Astrocyte of the hippocampus (primary cell): ENCODE measurements at regions not wholly inside any gene's neighbourhood (a gene's known extent, or its start where the extent isn't known, plus 50 kb on each side); places are given as distances from the start of the nearest gene placed in this dataset.

Experiments
- DNase-seq: peaks from one replicate; pipeline ENCODE4 v3.0.0; 2011; ENCODE audit warnings: low read depth, low spot score

- peak; percentile 66 for DNase-seq
Measured at GRCh38 chr3:113051787-113052186, 61.0 kb downstream of the GTPBP8 start.

- DNase-seq, result no peak
Measured at GRCh38 chr3:113053169-113053568, 62.4 kb downstream of the GTPBP8 start.

- DNase-seq, result peak; percentile 10
Measured at GRCh38 chr3:113054552-113054951, 63.8 kb downstream of the GTPBP8 start.

- no peak for DNase-seq
Measured at GRCh38 chr3:113055201-113055600, 64.4 kb downstream of the GTPBP8 start.

GRCh38 chr3:113055961-113056360 is 65.2 kb downstream of the GTPBP8 start:
- no peak for DNase-seq

- no peak for DNase-seq
Measured at GRCh38 chr3:113057117-113057516, 66.3 kb downstream of the GTPBP8 start.

- DNase-seq, result no peak
Measured at GRCh38 chr3:113058188-113058587, 67.4 kb downstream of the GTPBP8 start.

- no peak for DNase-seq
Measured at GRCh38 chr3:113062705-113063104, 71.9 kb downstream of the GTPBP8 start.

GRCh38 chr3:113063126-113063894 is 72.5 kb downstream of the GTPBP8 start:
- DNase-seq, result no peak

- no peak for DNase-seq
Measured at GRCh38 chr3:113064183-113064582, 73.4 kb downstream of the GTPBP8 start.

GRCh38 chr3:113065336-113065735 is 74.6 kb downstream of the GTPBP8 start:
- no peak for DNase-seq

GRCh38 chr3:113070072-113070640 is 79.4 kb downstream of the GTPBP8 start:
- DNase-seq, result no peak

GRCh38 chr3:113070681-113071113 is 79.9 kb downstream of the GTPBP8 start:
- DNase-seq, result no peak

- DNase-seq, result no peak
Measured at GRCh38 chr3:113075588-113075987, 84.8 kb downstream of the GTPBP8 start.

- DNase-seq, result peak; percentile 60
Measured at GRCh38 chr3:113079218-113079961, 88.6 kb downstream of the GTPBP8 start.

GRCh38 chr3:113084777-113085176 is 94.0 kb downstream of the GTPBP8 start:
- peak; percentile 49 for DNase-seq

- DNase-seq, result peak; percentile 23
Measured at GRCh38 chr3:113086560-113087461, 96.0 kb downstream of the GTPBP8 start.

GRCh38 chr3:113088616-113089015 is 97.8 kb downstream of the GTPBP8 start:
- DNase-seq, result no peak

- no peak for DNase-seq
Measured at GRCh38 chr3:113091417-113091816, 100.6 kb downstream of the GTPBP8 start.

GRCh38 chr3:113092746-113093145 is 102.0 kb downstream of the GTPBP8 start:
- no peak for DNase-seq
